Trophoblast cell (in vitro differentiated cells and primary cell): ENCODE measurements at regions not wholly inside any gene's neighbourhood (a gene's known extent, or its start where the extent isn't known, plus 50 kb on each side); places are given as distances from the start of the nearest gene placed in this dataset.
"Not testable (repeated sequence)": the region's sequence is repeated elsewhere in the genome, so short reads cannot be mapped to it uniquely, and the experiment has no call there.

Experiments used
- DNase-seq, 2 donors: peaks; one replicate each; pipeline ENCODE4 v3.0.0-alpha.2; 2016
- H2AFZ ChIP-seq: 2 replicates; pipeline ENCODE4 v1.6.1; 2013; ENCODE audit warnings: low read length, moderate library complexity, mild to moderate bottlenecking; ENCODE audit not compliant: insufficient read depth, poor library complexity
- H2AK5ac ChIP-seq: 2 replicates; pipeline ENCODE4 v1.6.1; 2013; ENCODE audit warnings: mild to moderate bottlenecking, low read length
- H2BK120ac ChIP-seq: 2 replicates; pipeline ENCODE4 v1.6.1; 2013; ENCODE audit warnings: low read length, mild to moderate bottlenecking, moderate library complexity; ENCODE audit not compliant: insufficient read depth, poor library complexity
- H2BK12ac ChIP-seq: 2 replicates; pipeline ENCODE4 v1.6.1; 2013; ENCODE audit warnings: mild to moderate bottlenecking, low read length, moderate library complexity
- H2BK5ac ChIP-seq: 2 replicates; pipeline ENCODE4 v1.6.1; 2013; ENCODE audit warnings: low read length, low read depth, moderate library complexity, mild to moderate bottlenecking; ENCODE audit not compliant: poor library complexity
- H3K14ac ChIP-seq: 2 replicates; pipeline ENCODE4 v1.6.1; 2013; ENCODE audit warnings: mild to moderate bottlenecking, low read length
- H3K18ac ChIP-seq: 2 replicates; pipeline ENCODE4 v1.6.1; 2013; ENCODE audit warnings: mild to moderate bottlenecking, low read length
- H3K23ac ChIP-seq: 2 replicates; pipeline ENCODE4 v1.6.1; 2013; ENCODE audit warnings: low read length
- H3K27ac ChIP-seq: 2 replicates; pipeline ENCODE4 v1.5.1; 2013; ENCODE audit warnings: low read depth, mild to moderate bottlenecking, inconsistent platforms, low read length, moderate library complexity
- H3K27me3 ChIP-seq: 2 replicates; pipeline ENCODE4 v1.6.1; 2013; ENCODE audit warnings: inconsistent platforms, mild to moderate bottlenecking, low read length, moderate library complexity; ENCODE audit not compliant: insufficient read depth
- H3K36me3 ChIP-seq, 2 experiments: 1 replicate in 1 of 2; 2 replicates in 1 of 2; pipeline ENCODE4 v1.6.1; 2013; ENCODE audit warnings: low read length in 2 of 2, mild to moderate bottlenecking in 2 of 2, moderate library complexity in 1 of 2; ENCODE audit not compliant: insufficient read depth in 2 of 2, control insufficient read depth in 1 of 2
- H3K4ac ChIP-seq: 2 replicates; pipeline ENCODE4 v1.6.1; 2013; ENCODE audit warnings: low read depth, mild to moderate bottlenecking, low read length, moderate library complexity
- H3K4me1 ChIP-seq, 2 experiments: 1 replicate in 1 of 2; 2 replicates in 1 of 2; pipeline ENCODE4 v1.6.1; 2013; ENCODE audit warnings: low read length in 2 of 2, mild to moderate bottlenecking in 2 of 2, moderate library complexity in 1 of 2; ENCODE audit not compliant: insufficient read depth in 2 of 2, control insufficient read depth in 1 of 2
- H3K4me2 ChIP-seq: 2 replicates; pipeline ENCODE4 v1.6.1; 2013; ENCODE audit warnings: inconsistent platforms, mild to moderate bottlenecking, low read length, moderate library complexity
- H3K4me3 ChIP-seq: 2 replicates; pipeline ENCODE4 v1.5.1; 2013; ENCODE audit warnings: mild to moderate bottlenecking, low read depth, low read length, inconsistent platforms
- H3K79me1 ChIP-seq: one replicate; pipeline ENCODE4 v1.6.1; 2013; ENCODE audit warnings: low read length
- H3K79me2 ChIP-seq: 2 replicates; pipeline ENCODE4 v1.6.1; 2013; ENCODE audit warnings: low read length, mild to moderate bottlenecking; ENCODE audit not compliant: control insufficient read depth, insufficient read depth, poor library complexity
- H3K9ac ChIP-seq: 2 replicates; pipeline ENCODE4 v1.6.1; 2013; ENCODE audit warnings: mild to moderate bottlenecking, low read length
- H3K9me3 ChIP-seq: 2 replicates; pipeline ENCODE4 v1.6.1; 2013; ENCODE audit warnings: low read depth, mild to moderate bottlenecking, control low read depth, inconsistent platforms, low read length; ENCODE audit not compliant: insufficient read depth
- H4K12ac ChIP-seq: 2 replicates; pipeline ENCODE4 v1.6.1; 2013; ENCODE audit warnings: low read depth, mild to moderate bottlenecking, low read length, moderate library complexity
- H4K8ac ChIP-seq: 2 replicates; pipeline ENCODE4 v1.6.1; 2013; ENCODE audit warnings: low read depth, mild to moderate bottlenecking, low read length, moderate library complexity
- H4K91ac ChIP-seq: one replicate; pipeline ENCODE4 v1.6.1; 2013; ENCODE audit warnings: low read depth, mild to moderate bottlenecking, low read length, moderate library complexity
- WGBS: extraction: QIAGEN DNeasy Blood & Tissue Kit; methylation state at CpG from one replicate; pipeline ENCODE4 v1.1.7; 2013; ENCODE audit warnings: missing lambda C conversion rate; ENCODE audit not compliant: insufficient read length, insufficient coverage; ENCODE audit errors: extremely low coverage; 5-methylcytosine and 5-hydroxymethylcytosine counted together

DNA sequence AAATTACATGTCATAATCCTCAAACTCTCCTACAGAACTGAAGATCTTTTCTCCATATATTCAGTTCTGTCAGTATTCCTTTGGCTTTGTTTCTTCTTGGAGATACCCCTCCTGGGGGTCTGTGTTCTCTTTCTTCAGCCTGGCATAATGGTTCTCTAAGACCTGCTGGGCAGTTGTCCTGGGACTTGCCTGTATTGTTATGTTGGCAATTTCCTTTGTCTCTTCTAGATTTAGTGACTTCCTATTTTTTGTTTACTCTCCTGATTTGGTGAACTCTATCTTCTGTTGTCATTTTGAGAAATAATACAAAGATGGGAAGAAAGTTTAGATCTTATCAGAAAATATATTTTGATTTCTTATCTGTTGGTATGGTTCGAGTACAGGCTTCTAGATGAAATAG lies 127.8 kb downstream of the GOSR1 start:
- Histone ChIP-seq H3K4me1 (no peaks in the 10 kb centered on the region), H3K36me3 (no peaks in the 10 kb centered on the region), H3K9me3 (no peaks in the 10 kb centered on the region), H4K12ac (no peak overlapping the region), H3K4me2 (no peak overlapping the region), H2BK5ac (no peak overlapping the region), H4K8ac (no peak overlapping the region), H3K79me1 (peaks cover 10% of the 10 kb centered on the region), H3K14ac (no peak overlapping the region), H2AFZ (no peak overlapping the region), H3K9ac (no peak overlapping the region), H4K91ac (no peak overlapping the region), H3K4ac (peak overlapping the region; percentile 89), H3K18ac (no peak overlapping the region), H2BK120ac (no peak overlapping the region), H3K4me3 (no peak overlapping the region), H3K27ac (no peak overlapping the region), H3K27me3 (no peaks in the 10 kb centered on the region), H3K79me2 (peaks cover 15% of the 10 kb centered on the region), H2BK12ac (no peak overlapping the region), H2AK5ac (no peak overlapping the region), H3K23ac (no peak overlapping the region)
- no CpG with 5 or more reads among the region's 1 CpG for WGBS
- DNase-seq: no peak

- H3K23ac ChIP-seq, H3K27me3 ChIP-seq, H3K9me3 ChIP-seq, H2BK12ac ChIP-seq, H3K4me3 ChIP-seq, H3K9ac ChIP-seq, H3K36me3 ChIP-seq, H3K4ac ChIP-seq, H3K4me2 ChIP-seq, H3K27ac ChIP-seq, H2BK120ac ChIP-seq, H3K4me1 ChIP-seq, H3K18ac ChIP-seq, H4K8ac ChIP-seq, H2AK5ac ChIP-seq, H2AFZ ChIP-seq, H2BK5ac ChIP-seq, H4K91ac ChIP-seq, DNase-seq, H3K14ac ChIP-seq, H4K12ac ChIP-seq: not testable (repeated sequence)
- peaks cover 10% of the 10 kb centered on the region for H3K79me1 ChIP-seq
- WGBS: no CpG with 5 or more reads among the region's 2 CpGs
- H3K79me2 ChIP-seq: peaks cover 15% of the 10 kb centered on the region
Measured at GRCh38 chr17:30602396-30602795, 125.2 kb downstream of the GOSR1 start.

DNA sequence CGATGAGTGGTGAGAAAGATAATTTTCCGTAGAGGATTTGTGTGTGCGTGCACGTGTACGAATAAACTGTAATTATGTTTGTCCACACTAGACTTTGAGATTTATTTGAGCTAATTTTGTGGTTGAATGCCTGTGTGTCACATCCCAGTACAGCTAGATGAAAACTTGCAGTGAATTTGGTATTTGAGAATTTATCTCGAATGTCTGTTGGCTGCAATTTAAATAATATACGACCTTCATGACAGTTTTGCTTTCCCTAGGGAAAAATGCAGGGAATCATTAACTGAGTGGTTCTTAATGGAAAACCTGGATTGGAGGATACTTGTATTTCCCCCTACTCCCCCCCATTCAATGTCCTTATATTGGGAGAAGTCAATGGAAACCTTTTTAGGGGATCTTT lies 124.8 kb downstream of the GOSR1 start:
- not testable (repeated sequence) for H3K18ac ChIP-seq, H3K9me3 ChIP-seq, H2AFZ ChIP-seq, H2AK5ac ChIP-seq, H2BK12ac ChIP-seq, H3K9ac ChIP-seq, H3K4me3 ChIP-seq, H3K27ac ChIP-seq, H4K91ac ChIP-seq, H3K36me3 ChIP-seq, H4K8ac ChIP-seq, H3K14ac ChIP-seq, H2BK120ac ChIP-seq, H2BK5ac ChIP-seq, DNase-seq, H4K12ac ChIP-seq, H3K23ac ChIP-seq, H3K27me3 ChIP-seq, H3K4me1 ChIP-seq
- Histone ChIP-seq H3K4ac (peak overlapping the region; percentile 36), H3K79me1 (peaks cover 10% of the 10 kb centered on the region), H3K79me2 (peaks cover 15% of the 10 kb centered on the region), H3K4me2 (peak overlapping the region; percentile 37)
- no CpG with 5 or more reads among the region's 7 CpGs for WGBS

DNA sequence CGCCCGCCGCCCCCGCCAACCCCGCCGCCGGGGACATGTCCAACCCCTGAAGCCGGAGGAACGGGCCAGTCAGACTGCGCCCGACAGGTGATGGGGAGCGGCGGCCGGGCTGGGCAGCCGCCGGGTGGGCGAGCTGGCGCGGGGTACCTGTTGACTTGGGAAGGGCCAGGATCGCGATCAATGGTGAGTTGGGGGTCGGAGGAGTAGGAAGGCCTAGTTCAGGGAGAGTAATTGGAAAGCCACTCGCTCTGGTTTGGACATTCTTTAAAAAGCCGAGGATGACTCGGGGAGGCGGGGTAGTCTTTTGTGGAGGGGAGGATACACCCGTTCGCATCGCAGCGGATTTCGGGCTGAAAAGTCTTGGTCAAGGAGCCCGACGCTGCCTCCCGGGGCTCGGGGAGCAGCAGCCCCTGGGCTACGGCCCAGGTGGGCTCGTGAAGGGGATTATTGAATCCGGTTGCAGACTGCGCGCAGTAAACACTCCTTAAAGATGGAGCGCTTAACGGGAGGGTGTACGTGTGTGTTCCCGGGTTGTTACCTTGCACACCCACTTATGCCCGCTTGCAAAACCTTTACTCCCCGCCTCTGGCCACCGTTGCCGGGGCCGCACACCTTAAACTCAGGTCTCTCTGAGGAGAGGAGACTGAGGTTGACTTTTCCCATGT lies 123.8 kb downstream of the GOSR1 start:
- WGBS: no CpG with 5 or more reads among the region's 49 CpGs

More for the DNA sequence above, 123.8 kb downstream of the GOSR1 start:
- peak overlapping the region; percentile 83 for H3K14ac ChIP-seq
- peaks cover 15% of the 10 kb centered on the region for H3K79me2 ChIP-seq
- peak overlapping the region; percentile 85 for H2BK5ac ChIP-seq
- H3K4me3 ChIP-seq: peak overlapping the region; percentile 92
- peak overlapping the region; percentile 71 for H2BK120ac ChIP-seq
- peak overlapping the region; percentile 82 for H3K9ac ChIP-seq
- no peak overlapping the region for H2AK5ac ChIP-seq
- peaks cover 10% of the 10 kb centered on the region for H3K79me1 ChIP-seq
- no peak overlapping the region for H3K23ac ChIP-seq
- H2AFZ ChIP-seq: peak overlapping the region; percentile 92
- no peaks in the 10 kb centered on the region for H3K9me3 ChIP-seq
- peaks cover 2 to 5% of the 10 kb centered on the region in 2 experiments for H3K4me1 ChIP-seq
- peak in 1 of 2 donors; percentile 20 for DNase-seq
- H3K27ac ChIP-seq: peak overlapping the region; percentile 99
- no peaks in the 10 kb centered on the region for H3K27me3 ChIP-seq
- H3K4ac ChIP-seq: peak overlapping the region; percentile 93
- H4K12ac ChIP-seq: peak overlapping the region; percentile 84
- H4K8ac ChIP-seq: peak overlapping the region; percentile 83
- H3K18ac ChIP-seq: peak overlapping the region; percentile 57
- H3K36me3 ChIP-seq: no peaks in the 10 kb centered on the region
- H2BK12ac ChIP-seq: peak overlapping the region; percentile 65
- peak overlapping the region; percentile 94 for H3K4me2 ChIP-seq
- peak overlapping the region; percentile 85 for H4K91ac ChIP-seq
